ENCODE measurements at regions not wholly inside any gene's neighbourhood (a gene's known extent, or its start where the extent isn't known, plus 50 kb on each side); places are given as distances from the start of the nearest gene placed in this dataset.

- DNase-seq (ENCODE audit: low read depth): no peak
These were observed 1152.3 kb upstream of the GJE1 start for GRCh38 chr6:140980265-140980887.

DNA sequence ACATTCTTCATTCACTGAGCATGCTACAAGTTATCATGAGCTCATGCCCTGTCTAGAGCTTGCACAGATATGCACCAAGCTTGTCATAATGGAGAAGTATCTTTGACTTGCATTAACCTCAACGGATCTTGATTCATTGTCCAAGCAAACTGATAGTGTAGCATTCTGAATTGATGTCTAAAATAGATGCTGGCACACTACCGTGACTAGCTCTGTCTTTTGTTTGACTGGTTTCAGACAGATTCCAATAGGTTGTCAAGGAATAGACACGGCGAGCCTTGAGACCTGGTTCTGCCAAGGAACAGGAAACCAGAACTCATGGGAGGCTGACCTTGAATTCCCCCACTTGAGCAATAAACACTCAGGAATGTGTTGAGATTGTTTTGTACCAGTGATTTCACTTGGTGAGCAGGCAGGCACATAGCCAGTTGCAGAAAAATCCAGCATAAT, 1153.1 kb upstream of the GJE1 start:
- DNase-seq (ENCODE audit: low read depth): peak; percentile 73

DNA sequence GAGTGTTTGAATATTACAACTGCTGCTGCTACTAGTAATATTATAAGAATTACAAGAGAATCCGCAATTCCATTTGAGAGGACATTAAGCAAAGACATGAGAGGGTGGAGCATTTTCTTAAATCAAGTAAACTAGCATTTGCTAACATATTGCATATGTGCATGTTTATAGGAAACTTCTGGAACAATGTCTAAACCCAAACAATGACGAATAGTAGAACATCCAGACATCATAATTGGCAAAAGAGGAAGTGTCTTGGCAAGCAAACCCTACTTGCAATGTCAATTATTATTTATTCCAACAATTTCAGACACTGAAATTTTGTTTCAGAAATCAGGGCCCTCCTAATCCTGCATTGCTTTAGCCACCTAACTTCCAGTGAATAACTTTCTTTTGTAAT, 1155.3 kb upstream of the GJE1 start:
- no peak for DNase-seq (ENCODE audit: low read depth)

DNA sequence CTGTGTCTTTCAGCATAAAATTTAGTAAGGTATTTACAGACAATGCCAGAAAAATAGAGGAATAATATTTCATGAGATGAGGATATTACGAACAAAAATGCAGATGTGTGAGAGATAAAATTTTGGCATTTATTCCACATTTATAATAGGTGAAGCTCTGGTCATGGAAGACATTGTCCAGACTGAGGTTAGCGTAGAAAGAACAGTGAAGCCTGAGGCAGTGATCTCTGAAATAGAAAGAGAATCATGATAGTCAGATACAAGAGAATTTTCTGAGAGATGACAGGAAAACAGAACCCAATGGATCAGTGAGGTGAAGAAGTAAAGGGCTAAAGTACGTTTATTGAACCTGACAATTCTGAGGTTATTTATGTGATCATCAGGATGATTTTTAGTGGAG, 1155.9 kb upstream of the GJE1 start:
- DNase-seq (ENCODE audit: low read depth): no peak

GRCh38 chr6:140970485-140970884, 1162.2 kb upstream of the GJE1 start:
- DNase-seq (ENCODE audit: low read depth): no peak

DNA sequence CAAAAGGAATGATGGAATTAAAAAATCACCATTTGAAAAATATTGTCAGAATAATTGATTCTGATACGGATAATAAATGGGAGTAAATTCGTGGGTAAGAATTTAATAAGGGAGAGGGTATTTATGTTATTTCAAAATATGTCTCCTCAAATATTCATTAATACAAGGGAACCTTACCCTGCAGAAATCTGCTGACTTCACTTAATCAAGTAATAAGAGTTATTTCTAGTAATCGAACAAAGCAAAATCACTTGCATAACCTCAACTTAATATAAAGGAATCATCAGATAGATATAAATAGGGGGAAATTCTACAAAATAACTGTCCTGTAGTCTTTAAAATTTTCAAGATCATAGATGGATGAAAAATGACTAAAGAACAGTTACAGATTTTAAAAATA, 1164.7 kb upstream of the GJE1 start:
- no peak for DNase-seq (ENCODE audit: low read depth)

GRCh38 chr6:140966676-140967075, 1166.0 kb upstream of the GJE1 start:
- no peak for DNase-seq (ENCODE audit: low read depth)

GRCh38 chr6:140960566-140960965, 1172.2 kb upstream of the GJE1 start:
- DNase-seq (ENCODE audit: low read depth): peak; percentile 6

DNA sequence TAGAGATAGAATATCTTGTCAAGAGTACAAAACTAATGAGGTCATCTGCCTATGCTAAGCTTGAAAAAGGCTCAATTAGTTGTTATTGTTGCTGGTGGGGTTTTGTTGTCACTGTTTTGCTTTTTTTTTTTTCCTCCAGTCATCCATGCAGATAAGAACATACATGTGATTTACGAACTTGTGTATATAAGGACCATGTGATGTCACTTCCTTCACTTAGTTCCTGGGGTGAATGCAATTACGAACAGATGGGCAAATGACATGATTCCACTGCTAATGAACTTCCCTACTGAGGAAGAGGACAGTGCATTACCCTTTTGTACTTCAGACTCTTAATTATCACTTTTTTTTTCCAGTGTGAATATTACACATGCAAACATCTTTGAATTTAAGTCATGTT, 1175.3 kb upstream of the GJE1 start:
- no peak for DNase-seq (ENCODE audit: low read depth)

DNA sequence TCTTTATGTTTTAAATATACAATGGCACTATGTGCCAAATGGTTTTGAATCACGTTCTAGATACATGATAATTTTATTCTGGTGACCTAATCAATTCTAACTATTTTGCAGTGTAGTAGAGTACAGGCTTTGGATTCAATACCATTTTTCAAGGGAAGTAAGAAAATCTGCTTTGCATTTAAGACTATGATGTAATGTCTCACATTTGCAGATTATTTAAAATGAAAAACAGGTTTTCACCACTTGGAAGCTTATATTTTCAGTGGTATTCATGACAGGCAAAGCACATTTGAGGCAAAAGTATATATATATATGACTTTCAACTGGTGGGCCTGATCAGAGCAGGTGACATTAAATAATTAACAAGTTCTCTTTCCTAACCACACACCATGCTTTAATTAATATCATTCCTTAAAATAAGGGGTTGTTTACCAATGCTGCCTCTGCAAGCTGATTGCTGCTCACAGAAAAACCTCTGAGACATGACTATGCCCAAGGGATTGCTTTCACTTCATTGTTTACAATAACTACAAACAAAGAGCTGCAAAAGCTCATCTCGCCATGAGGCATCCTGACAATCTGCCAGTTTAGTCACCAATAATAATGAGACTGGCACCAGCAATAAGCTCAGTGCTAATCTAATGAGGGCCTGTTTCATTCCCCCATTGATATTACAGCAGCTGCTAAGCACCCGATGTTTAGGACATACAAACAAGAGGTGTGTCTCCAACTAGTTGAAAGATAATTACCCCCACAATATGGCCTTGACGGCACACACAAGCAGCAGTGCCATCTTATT, 1176.0 kb upstream of the GJE1 start:
- DNase-seq (ENCODE audit: low read depth): no peak

DNA sequence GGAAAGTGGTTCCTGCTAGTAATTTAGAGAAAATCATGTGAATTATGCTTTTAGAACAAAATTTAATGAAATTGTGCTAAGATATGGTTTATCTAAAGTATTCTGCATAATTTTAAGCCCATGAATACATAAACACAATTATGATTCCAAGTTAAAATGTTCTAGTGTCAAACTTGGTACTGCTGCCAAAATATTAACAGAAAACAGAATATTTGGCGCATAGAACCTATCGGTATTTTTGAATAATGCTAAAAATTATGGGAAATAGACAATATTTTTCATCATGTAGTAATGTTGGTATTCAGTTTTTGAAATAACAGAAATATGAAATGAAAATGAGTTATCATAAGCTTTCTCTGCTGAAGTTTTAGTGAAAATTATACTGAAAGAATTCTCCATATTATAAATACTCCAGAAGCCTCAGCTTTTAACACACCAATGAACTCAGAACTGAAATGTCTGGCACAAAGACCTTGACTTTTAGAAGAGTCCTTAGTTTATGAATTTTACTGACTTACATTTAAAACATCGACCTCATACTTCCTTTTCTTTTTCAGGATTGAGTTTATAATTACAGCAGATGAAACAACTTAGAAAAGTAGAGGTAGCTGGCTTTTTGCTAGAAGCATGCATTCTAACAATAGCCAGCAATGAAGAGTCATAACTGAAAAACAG, 1192.3 kb upstream of the GJE1 start:
- DNase-seq (ENCODE audit: low read depth): no peak

- DNase-seq (ENCODE audit: low read depth): no peak
These were observed 1199.8 kb upstream of the GJE1 start for GRCh38 chr6:140932909-140933308.

DNA sequence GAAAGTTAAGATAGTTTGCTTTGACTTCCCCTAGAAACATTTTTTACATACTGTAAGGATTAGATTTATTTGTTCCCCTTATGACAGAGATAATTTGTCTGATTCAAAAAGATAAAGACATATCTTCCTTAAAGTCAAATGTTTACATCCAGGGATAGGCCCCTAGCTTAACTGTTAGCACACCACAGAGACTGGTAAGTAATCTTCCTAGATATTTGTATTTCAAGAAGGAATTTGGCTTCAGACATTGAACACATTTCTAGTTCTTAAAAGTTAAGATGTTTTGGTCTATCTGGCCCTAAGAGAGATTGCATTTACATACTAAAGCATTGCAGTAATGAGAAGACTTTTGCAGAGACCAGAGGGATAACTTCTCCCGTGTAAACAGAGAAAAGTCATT, 1201.1 kb upstream of the GJE1 start:
- DNase-seq (ENCODE audit: low read depth): no peak

DNA sequence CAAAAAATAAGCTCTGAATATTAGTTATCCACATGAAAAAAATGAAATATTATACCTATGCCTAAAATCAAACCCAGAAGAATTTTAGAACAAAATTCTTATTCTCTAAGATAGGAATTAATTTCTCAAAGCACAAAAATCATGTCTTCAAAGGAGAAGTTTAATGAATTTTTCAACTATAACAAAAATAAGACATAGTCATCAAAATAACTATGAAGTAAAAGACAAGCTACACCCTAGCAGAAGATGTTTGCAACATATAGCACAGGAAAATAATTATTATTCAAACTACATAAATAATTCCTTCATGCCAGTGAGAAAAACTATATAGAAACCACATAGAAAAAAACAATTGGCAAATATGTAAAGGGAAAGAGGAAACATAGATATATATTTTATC, 1203.6 kb upstream of the GJE1 start:
- DNase-seq (ENCODE audit: low read depth): no peak

DNA sequence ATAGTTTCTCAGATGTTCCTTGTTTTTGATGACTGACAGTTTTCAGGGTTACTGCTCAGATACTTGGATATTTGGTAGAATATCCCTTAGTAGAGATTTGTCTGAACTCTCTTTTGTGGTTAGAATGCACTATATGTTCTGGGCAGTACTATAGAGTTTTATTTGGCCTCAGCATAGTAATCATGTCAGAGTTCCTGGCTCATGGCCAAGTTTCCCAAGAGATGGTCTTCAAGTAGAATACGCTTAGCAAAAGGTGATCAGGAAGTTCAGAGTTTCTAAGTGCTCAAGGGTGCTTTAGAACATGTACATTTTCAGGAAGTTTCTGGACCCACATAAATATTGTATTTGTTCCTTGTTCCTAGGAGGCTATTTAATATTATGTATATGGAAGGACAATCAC, 1209.7 kb upstream of the GJE1 start:
- no peak for DNase-seq (ENCODE audit: low read depth)

DNA sequence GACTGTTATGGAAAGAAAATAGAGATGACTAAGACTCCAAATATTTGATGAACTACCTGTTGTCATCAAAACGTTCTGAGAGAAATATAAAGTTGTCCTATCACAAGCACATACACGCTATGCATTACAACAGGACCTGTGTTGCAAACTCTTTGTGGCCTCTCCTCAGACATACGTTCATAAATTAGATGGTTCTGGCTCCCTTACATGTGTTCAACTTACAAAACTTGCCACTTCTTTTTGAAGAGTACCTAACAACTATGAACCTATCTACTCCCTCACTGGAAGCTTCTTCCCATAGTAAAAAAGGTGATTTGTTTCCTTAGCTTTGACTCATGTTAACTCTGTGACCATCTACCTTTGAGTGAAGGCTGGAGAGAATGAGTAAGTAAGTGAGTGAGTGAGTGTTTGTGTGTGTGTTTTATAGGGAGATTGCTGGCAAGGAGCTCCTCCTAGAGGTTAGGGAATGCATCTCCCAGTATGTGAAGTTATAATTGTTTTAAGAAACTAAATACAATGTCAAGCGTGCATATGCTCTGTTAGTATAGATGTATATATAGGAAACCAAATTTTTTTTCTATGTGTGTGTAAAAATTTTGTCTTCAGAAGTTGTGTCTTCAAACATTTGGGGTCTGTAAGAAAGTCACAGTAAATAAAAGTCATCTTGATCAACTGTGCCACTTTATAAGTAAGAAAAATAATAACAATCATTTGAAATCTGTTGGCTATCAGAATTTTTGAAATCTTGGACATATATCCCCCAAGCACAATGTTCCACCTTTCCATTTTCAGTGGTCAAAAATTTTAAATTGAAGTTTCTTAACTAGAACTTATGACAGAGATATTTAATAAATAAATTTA, 1211.1 kb upstream of the GJE1 start:
- DNase-seq (ENCODE audit: low read depth): peak; percentile 66

GRCh38 chr6:140917911-140918310, 1214.8 kb upstream of the GJE1 start:
- DNase-seq (ENCODE audit: low read depth): no peak

DNA sequence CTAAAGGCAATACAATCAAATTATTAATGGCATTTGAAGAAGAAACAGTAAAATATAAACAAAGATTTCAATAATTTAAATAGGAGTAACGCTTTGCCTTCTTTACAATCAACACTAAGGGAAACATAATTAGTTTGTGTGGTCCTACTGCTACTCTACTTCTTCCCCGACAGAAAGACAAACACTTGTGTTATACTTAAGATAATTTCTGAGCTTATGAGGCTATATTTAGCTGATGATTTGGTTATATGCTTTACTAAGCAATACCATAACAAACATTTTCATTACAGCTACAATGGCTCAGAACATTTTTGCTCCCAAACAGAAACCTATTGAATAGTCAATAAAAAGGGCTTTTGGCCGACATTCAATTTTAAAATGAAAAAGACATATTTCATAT, 1217.2 kb upstream of the GJE1 start:
- DNase-seq (ENCODE audit: low read depth): no peak

GRCh38 chr6:140915103-140915502, 1217.6 kb upstream of the GJE1 start:
- no peak for DNase-seq (ENCODE audit: low read depth)

- DNase-seq (ENCODE audit: low read depth): no peak
These were observed 1220.0 kb upstream of the GJE1 start for GRCh38 chr6:140912686-140913085.

GRCh38 chr6:140909625-140910024, 1223.1 kb upstream of the GJE1 start:
- no peak for DNase-seq (ENCODE audit: low read depth)

DNA sequence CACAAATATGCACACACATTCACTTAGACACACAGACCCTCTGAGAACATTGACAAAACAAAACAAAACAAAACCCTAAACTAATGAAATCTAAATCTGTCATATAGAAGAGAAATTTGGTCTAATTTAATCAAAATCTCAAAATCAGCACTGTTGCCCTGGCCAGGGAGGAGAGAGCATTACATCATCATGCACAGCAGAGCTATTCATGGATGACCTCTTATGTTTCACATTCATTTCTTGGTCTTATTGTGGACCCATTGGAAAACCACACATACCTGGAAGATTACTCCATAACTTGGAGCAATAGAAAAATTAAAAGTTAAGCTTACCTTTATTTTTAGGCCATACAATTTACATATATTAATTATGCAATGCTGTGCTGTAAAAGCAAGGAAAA, 1223.6 kb upstream of the GJE1 start:
- peak; percentile 26 for DNase-seq (ENCODE audit: low read depth)
